IMR-90 (cell line): ENCODE measurements at regions not wholly inside any gene's neighbourhood (a gene's known extent, or its start where the extent isn't known, plus 50 kb on each side); places are given as distances from the start of the nearest gene placed in this dataset.

Experiments used
- CEBPB ChIP-seq: IDR thresholded peaks from 2 replicates; pipeline ENCODE4 v1.6.1; 2012; ENCODE audit warnings: low read depth, low read length, improper control_type of control experiment
- CHD1 ChIP-seq: IDR thresholded peaks from 2 replicates; pipeline ENCODE4 v1.6.1; 2012; ENCODE audit warnings: low read depth, low read length, improper control_type of control experiment
- MXI1 ChIP-seq: IDR thresholded peaks from 2 replicates; pipeline ENCODE4 v1.6.1; 2012; ENCODE audit warnings: low read depth, mild to moderate bottlenecking, low read length, moderate library complexity, borderline replicate concordance
- POLR2A ChIP-seq: IDR thresholded peaks from 2 replicates; pipeline ENCODE4 v1.6.1; 2012; ENCODE audit warnings: mild to moderate bottlenecking, low read depth, low read length
- RCOR1 ChIP-seq: IDR thresholded peaks from 2 replicates; pipeline ENCODE4 v1.6.1; 2012; ENCODE audit warnings: mild to moderate bottlenecking, low read length, improper control_type of control experiment; ENCODE audit not compliant: insufficient replicate concordance
- TF ChIP-seq, protein P1 (sequence below): conservative IDR thresholded peaks from 2 replicates; pipeline ENCODE4 v1.5.1; 2012; ENCODE audit warnings: mild to moderate bottlenecking, low read depth, low read length, improper control_type of control experiment
- TF ChIP-seq, protein P2 (sequence below): fragments of 150-350 bp; IDR thresholded peaks from 2 replicates; pipeline ENCODE4 v1.6.1; 2016; ENCODE audit warnings: low read depth, mild to moderate bottlenecking, low read length, moderate library complexity, borderline replicate concordance
- TF ChIP-seq, protein P3 (sequence below): fragments of 150-350 bp; IDR thresholded peaks from 2 replicates; pipeline ENCODE4 v1.6.1; 2017; ENCODE audit warnings: mild to moderate bottlenecking, antibody characterized with exemption, low read length, low read depth

DNA sequence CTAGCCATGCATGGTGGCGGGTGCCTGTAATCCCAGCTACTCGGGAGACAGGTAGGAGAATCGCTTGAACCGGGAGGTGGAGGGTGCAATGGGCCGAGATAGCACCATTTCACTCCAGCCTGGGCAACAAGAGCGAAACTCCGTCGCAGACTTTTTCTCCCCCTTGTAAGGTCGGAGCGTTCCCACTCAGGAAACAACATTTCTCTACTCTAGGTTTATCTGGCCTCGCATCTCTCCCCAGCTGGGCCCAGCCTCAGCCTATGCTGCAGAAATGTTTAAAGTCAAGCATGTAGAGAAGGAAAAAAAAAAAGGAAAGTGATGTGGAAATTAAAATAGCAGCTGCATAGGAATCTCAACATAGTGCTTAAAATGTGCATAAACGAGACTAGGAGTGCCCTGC is 172.3 kb downstream of the TRIM27 start:
- TF ChIP-seq POLR2A (no peak), CHD1 (no peak), MXI1 (no peak), CEBPB (no peak), RCOR1 (no peak)
- TF ChIP-seq, protein P1, sequence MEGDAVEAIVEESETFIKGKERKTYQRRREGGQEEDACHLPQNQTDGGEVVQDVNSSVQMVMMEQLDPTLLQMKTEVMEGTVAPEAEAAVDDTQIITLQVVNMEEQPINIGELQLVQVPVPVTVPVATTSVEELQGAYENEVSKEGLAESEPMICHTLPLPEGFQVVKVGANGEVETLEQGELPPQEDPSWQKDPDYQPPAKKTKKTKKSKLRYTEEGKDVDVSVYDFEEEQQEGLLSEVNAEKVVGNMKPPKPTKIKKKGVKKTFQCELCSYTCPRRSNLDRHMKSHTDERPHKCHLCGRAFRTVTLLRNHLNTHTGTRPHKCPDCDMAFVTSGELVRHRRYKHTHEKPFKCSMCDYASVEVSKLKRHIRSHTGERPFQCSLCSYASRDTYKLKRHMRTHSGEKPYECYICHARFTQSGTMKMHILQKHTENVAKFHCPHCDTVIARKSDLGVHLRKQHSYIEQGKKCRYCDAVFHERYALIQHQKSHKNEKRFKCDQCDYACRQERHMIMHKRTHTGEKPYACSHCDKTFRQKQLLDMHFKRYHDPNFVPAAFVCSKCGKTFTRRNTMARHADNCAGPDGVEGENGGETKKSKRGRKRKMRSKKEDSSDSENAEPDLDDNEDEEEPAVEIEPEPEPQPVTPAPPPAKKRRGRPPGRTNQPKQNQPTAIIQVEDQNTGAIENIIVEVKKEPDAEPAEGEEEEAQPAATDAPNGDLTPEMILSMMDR = no peak
- TF ChIP-seq, protein P2, sequence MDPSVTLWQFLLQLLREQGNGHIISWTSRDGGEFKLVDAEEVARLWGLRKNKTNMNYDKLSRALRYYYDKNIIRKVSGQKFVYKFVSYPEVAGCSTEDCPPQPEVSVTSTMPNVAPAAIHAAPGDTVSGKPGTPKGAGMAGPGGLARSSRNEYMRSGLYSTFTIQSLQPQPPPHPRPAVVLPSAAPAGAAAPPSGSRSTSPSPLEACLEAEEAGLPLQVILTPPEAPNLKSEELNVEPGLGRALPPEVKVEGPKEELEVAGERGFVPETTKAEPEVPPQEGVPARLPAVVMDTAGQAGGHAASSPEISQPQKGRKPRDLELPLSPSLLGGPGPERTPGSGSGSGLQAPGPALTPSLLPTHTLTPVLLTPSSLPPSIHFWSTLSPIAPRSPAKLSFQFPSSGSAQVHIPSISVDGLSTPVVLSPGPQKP = no peak
- TF ChIP-seq, protein P3, sequence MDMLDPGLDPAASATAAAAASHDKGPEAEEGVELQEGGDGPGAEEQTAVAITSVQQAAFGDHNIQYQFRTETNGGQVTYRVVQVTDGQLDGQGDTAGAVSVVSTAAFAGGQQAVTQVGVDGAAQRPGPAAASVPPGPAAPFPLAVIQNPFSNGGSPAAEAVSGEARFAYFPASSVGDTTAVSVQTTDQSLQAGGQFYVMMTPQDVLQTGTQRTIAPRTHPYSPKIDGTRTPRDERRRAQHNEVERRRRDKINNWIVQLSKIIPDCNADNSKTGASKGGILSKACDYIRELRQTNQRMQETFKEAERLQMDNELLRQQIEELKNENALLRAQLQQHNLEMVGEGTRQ = no peak
